Suprapubic skin (tissue), 4 donors: ENCODE measurements at regions not wholly inside any gene's neighbourhood (a gene's known extent, or its start where the extent isn't known, plus 50 kb on each side); places are given as distances from the start of the nearest gene placed in this dataset.

ENCODE experiments used
- CTCF ChIP-seq, 2 donors: fragments of 200-600 bp in 1 of 2; fragments of 450-650 bp in 1 of 2; sonication (generic) in 1 of 2; IDR thresholded peaks; one replicate each; pipeline ENCODE4 v1.5.1; 2016 to 2019; ENCODE audit warnings: antibody characterized with exemption in 2 of 2, mild to moderate bottlenecking in 1 of 2, moderate library complexity in 1 of 2
- EP300 ChIP-seq: sonication (generic); formaldehyde crosslinking; IDR thresholded peaks from one replicate; pipeline ENCODE4 v1.6.1; 2017; ENCODE audit warnings: antibody characterized with exemption
- POLR2A ChIP-seq, 2 donors: fragments of 450-650 bp; IDR thresholded peaks; one replicate each; pipeline ENCODE4 v1.6.1; 2017; ENCODE audit warnings: antibody characterized with exemption in 2 of 2, mild to moderate bottlenecking in 2 of 2, moderate library complexity in 2 of 2
- POLR2AphosphoS5 ChIP-seq, 3 donors: sonication (generic); formaldehyde crosslinking; IDR thresholded peaks; one replicate each; pipeline ENCODE4 v1.6.1; 2017; ENCODE audit warnings: antibody characterized with exemption in 3 of 3

GRCh38 chr5:98621821-98622220 lies 151.6 kb upstream of the RGMB start:
- TF ChIP-seq CTCF (IDR thresholded peaks at IDR 0.05) = no peak
- TF ChIP-seq EP300 = no peak
- TF ChIP-seq POLR2A (IDR thresholded peaks at IDR 0.05) = no peak
- TF ChIP-seq POLR2AphosphoS5 (IDR thresholded peaks at IDR 0.05) = no peak
